ENCODE measurements at regions not wholly inside any gene's neighbourhood (a gene's known extent, or its start where the extent isn't known, plus 50 kb on each side); places are given as distances from the start of the nearest gene placed in this dataset.
A peak's percentile ranks its signal among the peaks of the same experiment; 100 is the strongest.

GRCh38 chr4:176001151-176002006, 64.3 kb upstream of the WDR17 start:
- TF ChIP-seq POLR2A (IDR thresholded peaks at IDR 0.05) (no peak), CTCF (IDR thresholded peaks at IDR 0.05) (no peak)
- peak overlapping the region; percentile 35 to 53 (median 50) for H3K4me3 ChIP-seq
- no peak for DNase-seq
- no peaks in the 10 kb centered on the region for H3K36me3 ChIP-seq
- H3K27me3 ChIP-seq = no peaks in the 10 kb centered on the region
- no peaks in the 10 kb centered on the region for H3K9me3 ChIP-seq
- peak overlapping the region in 1 of 4 donors; percentile 47 for H3K27ac ChIP-seq
- peaks cover 0 to 7% (median 0%) of the 10 kb centered on the region in 4 donors for H3K4me1 ChIP-seq

GRCh38 chr4:176002007-176002613, 63.5 kb upstream of the WDR17 start:
- peak overlapping the region; percentile 35 to 53 (median 50) for H3K4me3 ChIP-seq
- no peaks in the 10 kb centered on the region for H3K36me3 ChIP-seq
- peaks cover 0 to 7% (median 0%) of the 10 kb centered on the region in 4 donors for H3K4me1 ChIP-seq
- peak overlapping the region in 1 of 4 donors; percentile 47 for H3K27ac ChIP-seq
- TF ChIP-seq POLR2A (IDR thresholded peaks at IDR 0.05) = no peak
- TF ChIP-seq CTCF (IDR thresholded peaks at IDR 0.05) = no peak
- no peaks in the 10 kb centered on the region for H3K27me3 ChIP-seq
- no peaks in the 10 kb centered on the region for H3K9me3 ChIP-seq
- DNase-seq = peak in 2 of 3 donors; percentile 47 to 50

GRCh38 chr4:176005766-176006165, 59.9 kb upstream of the WDR17 start:
- no peak for DNase-seq
- TF ChIP-seq CTCF (IDR thresholded peaks at IDR 0.05) (no peak), POLR2A (IDR thresholded peaks at IDR 0.05) (no peak)

GRCh38 chr4:176009254-176009653, 56.4 kb upstream of the WDR17 start:
- no peak for DNase-seq
- TF ChIP-seq POLR2A (IDR thresholded peaks at IDR 0.05) (no peak), CTCF (IDR thresholded peaks at IDR 0.05) (no peak)
- Histone ChIP-seq H3K27me3 (no peaks in the 10 kb centered on the region), H3K9me3 (no peaks in the 10 kb centered on the region), H3K27ac (no peak overlapping the region), H3K4me1 (no peaks in the 10 kb centered on the region), H3K36me3 (no peaks in the 10 kb centered on the region), H3K4me3 (no peak overlapping the region)

More at GRCh38 chr4:176005766-176006165, 59.9 kb upstream of the WDR17 start:
- no peak overlapping the region for H3K27ac ChIP-seq
- H3K4me3 ChIP-seq = no peak overlapping the region
- no peaks in the 10 kb centered on the region for H3K27me3 ChIP-seq
- no peaks in the 10 kb centered on the region for H3K9me3 ChIP-seq
- H3K36me3 ChIP-seq = no peaks in the 10 kb centered on the region
- H3K4me1 ChIP-seq = peaks cover 0 to 7% (median 0%) of the 10 kb centered on the region in 4 donors

GRCh38 chr4:176011529-176011928, 54.1 kb upstream of the WDR17 start:
- Histone ChIP-seq H3K27me3 (no peaks in the 10 kb centered on the region), H3K4me1 (no peaks in the 10 kb centered on the region), H3K36me3 (no peaks in the 10 kb centered on the region), H3K9me3 (no peaks in the 10 kb centered on the region), H3K27ac (no peak overlapping the region), H3K4me3 (no peak overlapping the region)
- no peak for DNase-seq
- TF ChIP-seq CTCF (IDR thresholded peaks at IDR 0.05) (no peak), POLR2A (IDR thresholded peaks at IDR 0.05) (no peak)
